GM13976 (cell line): ENCODE measurements at regions not wholly inside any gene's neighbourhood (a gene's known extent, or its start where the extent isn't known, plus 50 kb on each side); places are given as distances from the start of the nearest gene placed in this dataset.
"Not testable (repeated sequence)": the region's sequence is repeated elsewhere in the genome, so short reads cannot be mapped to it uniquely, and the experiment has no call there.

Experiments
- DNase-seq: peaks from one replicate; pipeline ENCODE4 v3.0.0; 2012; ENCODE audit warnings: low spot score
- in situ Hi-C: fragments of 300-500 bp; cut with MboI; formaldehyde crosslinking; loops from one replicate; pipeline ENCODE4 v1.12.0; 2022; ENCODE audit warnings: low sequenced_read_pairs, mixed read lengths, inconsistent platforms; ENCODE audit not compliant: unreplicated experiment
- TF ChIP-seq, protein P1 (sequence below): IDR thresholded peaks from 2 replicates; pipeline ENCODE4 v1.5.1; 2012; ENCODE audit warnings: borderline replicate concordance, mild to moderate bottlenecking; ENCODE audit not compliant: insufficient read depth; ENCODE audit errors: extremely low read depth, missing control alignments, control extremely low read depth

DNA sequence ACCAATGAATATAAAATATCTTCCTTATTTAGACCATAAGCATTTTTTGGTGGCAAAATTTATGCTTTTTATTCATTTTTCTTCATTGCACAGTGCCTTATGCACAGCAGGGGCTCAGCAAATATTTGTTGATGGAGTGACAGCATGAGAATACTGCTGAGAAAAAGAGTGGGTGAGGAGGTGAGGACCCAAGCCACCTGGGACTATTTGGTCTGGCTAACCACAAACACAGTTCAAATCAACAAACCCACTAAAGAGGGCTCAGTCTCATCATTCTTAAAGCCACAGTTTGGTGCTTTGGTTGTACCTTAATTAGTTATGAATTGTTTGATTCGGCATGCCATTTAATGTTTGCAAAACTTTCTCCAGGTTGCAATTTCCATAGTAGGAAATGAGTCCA is 183.5 kb upstream of the ZNF521 start:
- in situ Hi-C loops: no loop called here
- TF ChIP-seq, protein P1, sequence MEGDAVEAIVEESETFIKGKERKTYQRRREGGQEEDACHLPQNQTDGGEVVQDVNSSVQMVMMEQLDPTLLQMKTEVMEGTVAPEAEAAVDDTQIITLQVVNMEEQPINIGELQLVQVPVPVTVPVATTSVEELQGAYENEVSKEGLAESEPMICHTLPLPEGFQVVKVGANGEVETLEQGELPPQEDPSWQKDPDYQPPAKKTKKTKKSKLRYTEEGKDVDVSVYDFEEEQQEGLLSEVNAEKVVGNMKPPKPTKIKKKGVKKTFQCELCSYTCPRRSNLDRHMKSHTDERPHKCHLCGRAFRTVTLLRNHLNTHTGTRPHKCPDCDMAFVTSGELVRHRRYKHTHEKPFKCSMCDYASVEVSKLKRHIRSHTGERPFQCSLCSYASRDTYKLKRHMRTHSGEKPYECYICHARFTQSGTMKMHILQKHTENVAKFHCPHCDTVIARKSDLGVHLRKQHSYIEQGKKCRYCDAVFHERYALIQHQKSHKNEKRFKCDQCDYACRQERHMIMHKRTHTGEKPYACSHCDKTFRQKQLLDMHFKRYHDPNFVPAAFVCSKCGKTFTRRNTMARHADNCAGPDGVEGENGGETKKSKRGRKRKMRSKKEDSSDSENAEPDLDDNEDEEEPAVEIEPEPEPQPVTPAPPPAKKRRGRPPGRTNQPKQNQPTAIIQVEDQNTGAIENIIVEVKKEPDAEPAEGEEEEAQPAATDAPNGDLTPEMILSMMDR: no peak
- peak; percentile 22 for DNase-seq

DNA sequence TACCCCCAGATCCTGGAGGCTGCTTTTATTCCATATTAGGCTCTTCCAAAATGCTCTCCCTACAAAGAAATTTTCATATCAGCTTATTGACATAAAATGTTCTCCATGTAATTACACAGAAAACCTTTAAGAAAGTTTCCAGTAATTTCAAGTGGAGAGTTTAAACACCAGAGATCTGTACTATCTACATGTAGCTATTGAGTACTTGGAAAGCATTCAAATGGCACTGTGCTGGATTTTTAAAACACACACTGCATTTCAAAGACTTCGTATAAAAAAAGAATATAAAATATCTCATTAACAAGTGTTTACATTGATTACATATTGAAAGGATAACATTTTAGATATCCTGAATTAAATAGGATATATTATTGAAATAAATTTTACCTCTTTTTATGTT is 182.4 kb upstream of the ZNF521 start:
- in situ Hi-C loops: no loop called here
- TF ChIP-seq, protein P1: no peak
- no peak for DNase-seq

DNA sequence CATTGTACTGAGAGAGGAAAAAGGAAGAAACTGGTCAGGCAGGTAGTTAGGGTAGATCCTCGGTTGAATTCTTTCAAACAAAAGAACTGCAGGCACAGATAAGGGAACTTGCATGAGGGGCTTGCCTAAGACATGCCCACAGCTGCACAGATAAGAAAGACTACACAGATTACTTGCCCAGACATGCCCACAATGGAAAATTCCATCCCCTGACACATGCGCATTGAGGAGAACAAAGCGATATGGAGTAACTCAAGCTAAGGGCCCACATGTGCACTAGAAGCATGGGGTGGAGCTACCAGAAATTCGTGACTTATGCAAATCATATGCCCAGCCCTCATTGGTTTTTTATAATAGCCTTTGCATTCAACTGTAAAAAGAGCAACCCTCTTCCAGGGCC is 181.3 kb upstream of the ZNF521 start:
- no peak for DNase-seq
- in situ Hi-C loops: no loop called here
- TF ChIP-seq, protein P1: no peak

DNA sequence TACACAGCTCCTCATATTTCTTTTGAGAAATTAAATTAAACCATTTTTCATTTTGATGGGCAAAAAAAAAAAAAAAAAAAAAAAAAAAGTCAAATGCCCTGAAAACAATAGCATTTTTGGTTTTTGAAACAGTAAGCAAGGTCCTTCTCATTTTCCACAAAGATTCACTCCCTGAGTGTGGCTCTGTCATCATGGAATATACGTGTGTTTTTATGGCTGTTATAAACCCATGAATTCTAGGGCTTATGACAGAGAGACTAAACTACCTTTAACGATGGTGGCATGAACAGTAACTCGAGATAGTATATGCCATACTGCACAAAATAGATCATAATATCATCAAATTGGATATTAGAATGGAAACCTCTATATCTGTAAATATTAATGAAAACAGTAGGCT is 179.2 kb upstream of the ZNF521 start:
- in situ Hi-C loops: no loop called here
- DNase-seq: no peak
- TF ChIP-seq, protein P1: no peak

DNA sequence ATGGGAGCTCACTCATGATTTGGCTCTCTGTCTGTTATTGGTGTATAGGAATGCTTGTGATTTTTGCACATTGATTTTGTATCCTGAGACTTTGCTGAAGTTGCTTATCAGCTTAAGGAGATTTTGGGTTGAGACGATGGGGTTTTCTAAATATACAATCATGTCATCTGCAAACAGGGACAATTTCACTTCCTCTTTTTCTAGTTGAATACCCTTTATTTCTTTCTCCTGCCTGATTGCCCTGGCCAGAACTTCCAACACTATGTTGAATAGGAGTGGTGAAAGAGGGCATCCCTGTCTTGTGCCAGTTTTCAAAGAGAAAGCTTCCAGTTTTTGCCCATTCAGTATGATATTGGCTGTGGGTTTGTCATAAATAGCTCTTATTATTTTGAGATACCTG is 173.8 kb upstream of the ZNF521 start:
- DNase-seq, in situ Hi-C loops: not testable (repeated sequence)

DNA sequence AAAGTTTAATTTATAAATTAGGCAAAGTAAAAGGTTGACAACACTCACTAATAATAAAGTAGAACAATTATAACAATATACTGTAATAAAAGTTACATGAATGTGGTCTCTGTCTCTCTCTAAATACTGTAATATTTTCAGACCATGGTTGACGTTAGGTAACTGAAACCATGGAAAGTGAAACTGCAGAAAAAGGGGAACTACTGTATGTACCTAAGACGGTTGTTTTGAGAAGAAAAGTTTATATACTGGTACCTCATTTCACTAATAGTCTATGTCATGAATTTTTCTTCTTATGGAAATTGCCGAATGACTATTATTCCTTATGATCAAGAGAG is 166.7 kb upstream of the ZNF521 start:
- in situ Hi-C loops: no loop called here
- TF ChIP-seq, protein P1: no peak
- peak; percentile 36 for DNase-seq

DNA sequence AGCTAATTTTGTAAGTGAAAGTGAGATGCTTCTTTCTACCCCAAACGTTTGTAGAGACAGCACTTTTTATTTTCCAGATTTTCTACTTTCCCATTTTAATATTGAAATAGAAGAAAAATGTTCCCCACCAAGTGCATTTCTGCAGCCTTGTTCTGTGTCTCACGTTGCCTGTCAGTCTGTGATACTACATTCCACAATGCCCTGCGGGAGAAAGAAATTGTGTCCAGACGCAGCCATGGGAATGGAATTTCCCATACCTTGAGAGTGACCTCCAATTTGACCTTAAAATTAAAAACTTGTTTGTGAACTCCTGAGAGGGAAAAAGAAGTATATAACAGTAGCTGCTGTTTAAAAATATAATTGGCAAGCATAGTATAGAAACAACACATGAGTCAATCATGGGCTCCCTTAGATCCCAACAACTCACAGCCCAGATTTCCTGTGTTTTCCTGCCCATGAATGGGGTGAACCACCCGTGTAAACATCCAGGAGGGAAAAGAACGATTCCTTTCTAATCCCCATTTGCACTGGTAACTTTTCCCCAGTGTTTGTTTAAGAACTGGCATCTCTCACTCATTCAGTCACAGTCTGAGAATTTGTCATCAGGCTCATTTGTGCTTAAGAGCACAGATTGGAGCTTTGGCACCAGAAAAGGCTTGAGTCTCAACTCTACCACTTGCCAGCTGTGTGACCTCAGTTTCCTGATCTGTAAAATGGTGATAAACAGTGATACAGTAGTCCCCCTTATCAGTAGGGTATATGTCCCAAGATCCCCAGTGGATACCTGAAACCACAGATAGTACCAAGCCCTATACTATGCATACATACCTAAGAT is 166.1 kb upstream of the ZNF521 start:
- TF ChIP-seq, protein P1: no peak
- in situ Hi-C loops: no loop called here
- DNase-seq: no peak
